HEK293T (cell line): ENCODE measurements at regions not wholly inside any gene's neighbourhood (a gene's known extent, or its start where the extent isn't known, plus 50 kb on each side); places are given as distances from the start of the nearest gene placed in this dataset.

ENCODE experiments used
- ARNT ChIP-seq: fragments of 450-650 bp; IDR thresholded peaks from 2 replicates; pipeline ENCODE4 v1.6.1; 2017; ENCODE audit warnings: mild to moderate bottlenecking
- BHLHE40 ChIP-seq: fragments of 450-650 bp; IDR thresholded peaks from 2 replicates; pipeline ENCODE4 v1.6.1; 2016; ENCODE audit warnings: mild to moderate bottlenecking, moderate library complexity, borderline replicate concordance
- ELF4 ChIP-seq: fragments of 450-650 bp; IDR thresholded peaks from 2 replicates; pipeline ENCODE4 v1.6.1; 2017; ENCODE audit warnings: antibody characterized with exemption
- FOXA1 ChIP-seq: fragments of 450-650 bp; IDR thresholded peaks from 2 replicates; pipeline ENCODE4 v1.6.1; 2016; ENCODE audit warnings: mild to moderate bottlenecking
- FOXK2 ChIP-seq: fragments of 450-650 bp; IDR thresholded peaks from 2 replicates; pipeline ENCODE4 v1.6.1; 2016; ENCODE audit warnings: mild to moderate bottlenecking
- FOXM1 ChIP-seq: fragments of 450-650 bp; IDR thresholded peaks from 2 replicates; pipeline ENCODE4 v1.6.1; 2017; ENCODE audit warnings: mild to moderate bottlenecking, borderline replicate concordance
- HDGF ChIP-seq: fragments of 450-650 bp; IDR thresholded peaks from 2 replicates; pipeline ENCODE4 v1.6.1; 2017; ENCODE audit warnings: antibody characterized with exemption, borderline replicate concordance
- L3MBTL2 ChIP-seq: fragments of 450-650 bp; conservative IDR thresholded peaks from 2 replicates; pipeline ENCODE4 v1.6.1; 2016; ENCODE audit warnings: mild to moderate bottlenecking
- LEF1 ChIP-seq: fragments of 450-650 bp; IDR thresholded peaks from 2 replicates; pipeline ENCODE4 v1.6.1; 2017; ENCODE audit warnings: mild to moderate bottlenecking, borderline replicate concordance
- PKNOX1 ChIP-seq: fragments of 450-650 bp; IDR thresholded peaks from 2 replicates; pipeline ENCODE4 v1.6.1; 2016
- SP1 ChIP-seq: fragments of 450-650 bp; IDR thresholded peaks from 2 replicates; pipeline ENCODE4 v1.6.1; 2017
- SUZ12 ChIP-seq: fragments of 450-650 bp; IDR thresholded peaks from 2 replicates; pipeline ENCODE4 v1.6.1; 2016; ENCODE audit warnings: mild to moderate bottlenecking
- TARDBP ChIP-seq: fragments of 450-650 bp; IDR thresholded peaks from 2 replicates; pipeline ENCODE4 v1.6.1; 2016
- ZNF384 ChIP-seq: fragments of 450-650 bp; IDR thresholded peaks from 2 replicates; pipeline ENCODE4 v1.6.1; 2016

- TF ChIP-seq ARNT (no peak), FOXA1 (no peak), FOXM1 (no peak), TARDBP (no peak), PKNOX1 (no peak), SP1 (no peak), SUZ12 (no peak), BHLHE40 (no peak), L3MBTL2 (no peak), FOXK2 (no peak), ELF4 (no peak), HDGF (no peak), ZNF384 (no peak), LEF1 (no peak)
Measured at GRCh38 chr4:63214076-63214475, 1195.2 kb downstream of the TECRL start.
